ENCODE measurements at regions not wholly inside any gene's neighbourhood (a gene's known extent, or its start where the extent isn't known, plus 50 kb on each side); places are given as distances from the start of the nearest gene placed in this dataset.

DNA sequence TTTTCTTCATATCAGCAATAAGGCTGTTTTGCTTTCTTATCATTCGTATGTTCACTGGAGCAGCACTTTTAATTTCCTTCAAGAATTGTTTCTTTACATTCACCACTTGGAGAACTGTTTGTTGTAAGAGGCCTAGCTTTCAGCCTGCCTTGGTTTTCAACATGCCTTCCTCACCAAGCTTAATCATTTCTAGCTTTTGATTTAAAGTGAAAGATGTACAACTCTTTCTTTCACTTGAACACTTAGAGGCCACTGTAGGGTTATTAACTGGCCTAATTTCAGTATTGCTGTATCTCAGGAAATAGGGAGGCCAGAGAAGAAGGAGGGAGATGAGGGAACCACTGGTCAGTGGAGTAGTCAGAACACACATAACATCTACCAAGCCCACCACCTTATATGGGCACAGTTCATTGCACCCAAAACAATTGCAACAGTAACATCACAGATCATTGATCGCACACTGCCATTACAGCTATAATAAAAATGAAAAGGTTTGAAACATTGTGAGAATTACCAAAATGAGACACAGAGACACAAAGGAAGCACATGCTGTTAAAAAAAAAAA, 181.4 kb upstream of the TUBA3C start:
- TF ChIP-seq CTCF (IDR thresholded peaks at IDR 0.05; ENCODE audit: insufficient read depth, low read length): no peak
- no peak for TF ChIP-seq REST (IDR thresholded peaks at IDR 0.05; ENCODE audit: insufficient replicate concordance, low read depth)
- TF ChIP-seq GABPA (IDR thresholded peaks at IDR 0.05; ENCODE audit: low read depth): no peak
